GM12878 (cell line): ENCODE measurements at regions not wholly inside any gene's neighbourhood (a gene's known extent, or its start where the extent isn't known, plus 50 kb on each side); places are given as distances from the start of the nearest gene placed in this dataset.
"Not testable (repeated sequence)": the region's sequence is repeated elsewhere in the genome, so short reads cannot be mapped to it uniquely, and the experiment has no call there.

Experiments used
- ATAC-seq: fragments of 200-7000 bp; cut with Tn5 transposase; 3 replicates; pipeline ENCODE4 v1.9.1; 2020; ENCODE audit warnings: mild to moderate bottlenecking, moderate library complexity
- BruUV-seq: library from RNA; stranded (reverse); fragments of 400-500 nt; replicated peaks from 2 replicates; lab custom pipeline; 2021; lab: Mats Ljungman, UMichigan
- CTCF ChIA-PET: fragments of 300-600 bp; sonication (Branson Sonifier 250); formaldehyde crosslinking; extraction: SDS; loops from one replicate; lab custom pipeline; 2021; ENCODE audit warnings: inconsistent platforms; lab: Yijun Ruan, JAX
- POLR2A ChIA-PET: fragments of 350-600 bp; formaldehyde crosslinking; extraction: SDS; loops from one replicate; lab custom pipeline; 2021; ENCODE audit warnings: inconsistent platforms; lab: Charles Lee
- RAD21 ChIA-PET: fragments of 300-600 bp; sonication (Branson Sonifier 250); formaldehyde crosslinking; loops from one replicate; lab custom pipeline; 2023; ENCODE audit warnings: antibody characterized with exemption; ENCODE audit not compliant: unreplicated experiment; lab: Charles Lee
- SMC1A ChIA-PET: fragments of 300-600 bp; sonication (Branson Sonifier 250); formaldehyde crosslinking; loops from one replicate; lab custom pipeline; 2023; ENCODE audit not compliant: unreplicated experiment, uncharacterized antibody; lab: Charles Lee
- DNase-seq: peaks from one replicate; pipeline ENCODE4 v3.0.0-alpha.2; 2011; ENCODE audit warnings: low read depth, low spot score
- FAIRE-seq: peaks from 3 replicates; lab custom pipeline; 2011; peaks lifted over from hg19 to GRCh38; lab: Jason Lieb, UNC
- H2AFZ ChIP-seq: 2 replicates; pipeline ENCODE4 v1.6.0; 2011; ENCODE audit warnings: low read depth, low read length, control low read depth; ENCODE audit not compliant: control insufficient read depth
- H3K27ac ChIP-seq: 2 replicates; pipeline ENCODE4 v1.5.1; 2011; ENCODE audit warnings: control low read depth; ENCODE audit not compliant: control insufficient read depth, insufficient read depth
- H3K27me3 ChIP-seq, 2 experiments: replicated peaks in 1 of 2; 2 replicates each; pipeline versions ENCODE4 v1.6.0 to v1.6.1; 2011; ENCODE audit warnings: low read length in 1 of 2; ENCODE audit not compliant: control insufficient read depth in 2 of 2, insufficient read depth in 2 of 2
- H3K36me3 ChIP-seq, 2 experiments: 2 replicates each; pipeline ENCODE4 v1.5.1; 2011; ENCODE audit warnings: low read length in 1 of 2; ENCODE audit not compliant: control insufficient read depth in 2 of 2, insufficient read depth in 2 of 2
- H3K4me1 ChIP-seq: 2 replicates; pipeline ENCODE4 v1.6.1; 2011; ENCODE audit warnings: mild to moderate bottlenecking, low read length, moderate library complexity, mixed read lengths; ENCODE audit not compliant: control insufficient read depth, insufficient read depth
- H3K4me2 ChIP-seq: 2 replicates; pipeline ENCODE4 v1.6.0; 2011; ENCODE audit warnings: control low read depth; ENCODE audit not compliant: control insufficient read depth, insufficient read depth
- H3K4me3 ChIP-seq: fragments of 200-600 bp; sonication (generic); 2 replicates; pipeline ENCODE4 v1.5.1; 2016
- H3K79me2 ChIP-seq: 2 replicates; pipeline ENCODE4 v1.6.0; 2011; ENCODE audit warnings: low read length; ENCODE audit not compliant: control insufficient read depth, insufficient read depth
- H3K9ac ChIP-seq: 2 replicates; pipeline ENCODE4 v1.8.0; 2011; ENCODE audit warnings: low read length, control low read depth, mixed read lengths; ENCODE audit not compliant: control insufficient read depth, insufficient read depth
- H3K9me3 ChIP-seq: replicated peaks from 3 replicates; pipeline ENCODE4 v1.5.1; 2011; ENCODE audit warnings: mild to moderate bottlenecking, low read length; ENCODE audit not compliant: control insufficient read depth, insufficient read depth
- H4K20me1 ChIP-seq: 2 replicates; pipeline ENCODE4 v1.6.0; 2011; ENCODE audit not compliant: control insufficient read depth, insufficient read depth
- WGBS: methylation state at CpG from one replicate; pipeline ENCODE4 v1.1.6; 2016; ENCODE audit warnings: low lambda C conversion rate; ENCODE audit not compliant: insufficient replicate concordance, insufficient coverage; ENCODE audit errors: missing lambda C conversion rate; 5-methylcytosine and 5-hydroxymethylcytosine counted together
- in situ Hi-C: fragments of 300-500 bp; cut with MboI; formaldehyde crosslinking; loops from 9 replicates; pipeline ENCODE4 v1.14.3; 2018; ENCODE audit warnings: mixed read lengths
- intact Hi-C: fragments of 100-400 bp; cut with micrococcal nuclease; formaldehyde crosslinking; loops from one replicate; pipeline ENCODE4 v1.14.2; 2022; ENCODE audit not compliant: unreplicated experiment

- SMC1A ChIA-PET, H3K9me3 ChIP-seq, intact Hi-C loops, H2AFZ ChIP-seq, BruUV-seq, H3K27me3 ChIP-seq, DNase-seq, in situ Hi-C loops, FAIRE-seq, H3K4me3 ChIP-seq, H3K27ac ChIP-seq, ATAC-seq, CTCF ChIA-PET, POLR2A ChIA-PET, H3K79me2 ChIP-seq, H3K4me1 ChIP-seq, H4K20me1 ChIP-seq, H3K9ac ChIP-seq, H3K36me3 ChIP-seq, RAD21 ChIA-PET, H3K4me2 ChIP-seq: not testable (repeated sequence)
- 30% methylated on average over 7 of the region's 7 CpGs for WGBS
These were observed 670.1 kb downstream of the TMEM121 start for GRCh38 chr14:106196459-106196858.

GRCh38 chr14:106197264-106197663 is 670.9 kb downstream of the TMEM121 start:
- H3K27ac ChIP-seq, CTCF ChIA-PET, H3K27me3 ChIP-seq, SMC1A ChIA-PET, H3K4me1 ChIP-seq, H3K79me2 ChIP-seq, H2AFZ ChIP-seq, ATAC-seq, POLR2A ChIA-PET, BruUV-seq, intact Hi-C loops, H3K9me3 ChIP-seq, H3K9ac ChIP-seq, RAD21 ChIA-PET, H3K4me2 ChIP-seq, FAIRE-seq, H3K4me3 ChIP-seq, in situ Hi-C loops, DNase-seq, H4K20me1 ChIP-seq, H3K36me3 ChIP-seq: not testable (repeated sequence)
- 44% methylated on average over 4 of the region's 4 CpGs for WGBS
